HUES48 (cell line): ENCODE measurements at regions not wholly inside any gene's neighbourhood (a gene's known extent, or its start where the extent isn't known, plus 50 kb on each side); places are given as distances from the start of the nearest gene placed in this dataset.

ENCODE experiments used
- H3K27ac ChIP-seq: one replicate; pipeline ENCODE4 v1.7.0; 2013; ENCODE audit warnings: low read depth, low read length, inconsistent platforms
- H3K27me3 ChIP-seq: 2 replicates; pipeline ENCODE4 v1.6.1; 2013; ENCODE audit warnings: mild to moderate bottlenecking, low read length; ENCODE audit not compliant: control insufficient read depth, insufficient read depth
- H3K36me3 ChIP-seq: 2 replicates; pipeline ENCODE4 v1.6.1; 2013; ENCODE audit warnings: low read length; ENCODE audit not compliant: control insufficient read depth, insufficient read depth
- H3K4me1 ChIP-seq: 2 replicates; pipeline ENCODE4 v1.6.1; 2013; ENCODE audit warnings: mild to moderate bottlenecking, low read length; ENCODE audit not compliant: control insufficient read depth, insufficient read depth
- H3K4me3 ChIP-seq: 2 replicates; pipeline ENCODE4 v1.5.1; 2013; ENCODE audit warnings: mild to moderate bottlenecking, low read depth, low read length
- H3K9ac ChIP-seq: 2 replicates; pipeline ENCODE4 v1.6.1; 2013; ENCODE audit warnings: mild to moderate bottlenecking, low read depth, low read length, moderate library complexity
- H3K9me3 ChIP-seq: 2 replicates; pipeline ENCODE4 v1.6.1; 2013; ENCODE audit warnings: low read length; ENCODE audit not compliant: control insufficient read depth, insufficient read depth

DNA sequence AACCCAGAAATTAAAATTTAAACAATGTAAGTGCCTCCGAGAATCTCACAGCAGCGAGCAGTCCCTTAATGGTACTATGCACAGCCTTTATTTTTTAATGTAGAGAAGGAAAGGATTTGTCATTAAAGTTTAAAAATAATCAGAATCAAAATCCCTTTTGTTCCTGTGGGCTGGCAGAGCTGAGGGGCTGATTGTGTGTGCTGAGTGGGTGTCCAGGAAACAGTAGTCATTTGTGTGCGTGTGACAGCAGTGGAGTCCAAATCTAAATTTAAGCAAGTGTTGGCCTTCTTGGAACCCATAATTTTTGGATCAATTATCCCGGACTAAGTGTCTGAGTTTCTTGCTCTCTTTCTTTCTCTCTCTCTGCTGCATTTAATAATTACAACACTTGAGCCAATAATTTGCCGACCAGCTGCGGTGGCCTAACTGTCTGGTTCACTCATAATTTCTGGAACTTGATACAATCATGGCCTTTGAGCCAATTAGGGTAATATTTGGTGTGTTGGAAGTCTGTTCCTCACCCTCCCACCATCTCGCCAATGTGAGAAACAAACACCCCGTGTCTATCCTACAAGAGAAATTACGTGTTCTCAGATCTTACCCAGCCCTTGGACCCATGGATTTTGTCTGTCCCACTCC lies 528.0 kb downstream of the SOX6 start:
- Histone ChIP-seq H3K9me3 (no peaks in the 10 kb centered on the region), H3K9ac (no peak overlapping the region), H3K27ac (no peak overlapping the region), H3K4me1 (no peaks in the 10 kb centered on the region), H3K36me3 (no peaks in the 10 kb centered on the region), H3K27me3 (no peaks in the 10 kb centered on the region; the same call in 1 of the 2 replicates), H3K4me3 (no peak overlapping the region)

DNA sequence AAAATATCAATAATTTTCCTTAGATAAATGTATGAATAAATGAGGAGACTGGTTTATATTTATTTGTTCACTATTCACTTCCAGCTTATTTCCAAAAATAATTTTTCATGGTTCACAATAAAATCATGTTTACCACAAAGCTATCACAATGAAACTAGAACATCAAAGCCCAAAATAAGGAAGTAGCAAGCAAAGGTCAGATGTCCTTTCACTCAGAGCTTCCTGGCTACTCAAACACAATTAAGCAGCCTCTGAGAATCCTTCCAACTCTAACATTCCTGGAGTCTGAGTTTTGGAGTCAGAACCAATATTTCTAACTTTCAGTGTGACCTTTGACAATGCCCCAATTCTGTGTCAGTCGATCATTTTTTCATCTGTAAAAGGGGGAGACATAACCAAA lies 527.0 kb downstream of the SOX6 start:
- no peaks in the 10 kb centered on the region for H3K4me1 ChIP-seq
- no peak overlapping the region for H3K9ac ChIP-seq
- H3K9me3 ChIP-seq = no peaks in the 10 kb centered on the region
- H3K36me3 ChIP-seq = no peaks in the 10 kb centered on the region
- no peak overlapping the region for H3K4me3 ChIP-seq
- H3K27ac ChIP-seq = no peak overlapping the region
- no peaks in the 10 kb centered on the region; the same call in 1 of the 2 replicates for H3K27me3 ChIP-seq

DNA sequence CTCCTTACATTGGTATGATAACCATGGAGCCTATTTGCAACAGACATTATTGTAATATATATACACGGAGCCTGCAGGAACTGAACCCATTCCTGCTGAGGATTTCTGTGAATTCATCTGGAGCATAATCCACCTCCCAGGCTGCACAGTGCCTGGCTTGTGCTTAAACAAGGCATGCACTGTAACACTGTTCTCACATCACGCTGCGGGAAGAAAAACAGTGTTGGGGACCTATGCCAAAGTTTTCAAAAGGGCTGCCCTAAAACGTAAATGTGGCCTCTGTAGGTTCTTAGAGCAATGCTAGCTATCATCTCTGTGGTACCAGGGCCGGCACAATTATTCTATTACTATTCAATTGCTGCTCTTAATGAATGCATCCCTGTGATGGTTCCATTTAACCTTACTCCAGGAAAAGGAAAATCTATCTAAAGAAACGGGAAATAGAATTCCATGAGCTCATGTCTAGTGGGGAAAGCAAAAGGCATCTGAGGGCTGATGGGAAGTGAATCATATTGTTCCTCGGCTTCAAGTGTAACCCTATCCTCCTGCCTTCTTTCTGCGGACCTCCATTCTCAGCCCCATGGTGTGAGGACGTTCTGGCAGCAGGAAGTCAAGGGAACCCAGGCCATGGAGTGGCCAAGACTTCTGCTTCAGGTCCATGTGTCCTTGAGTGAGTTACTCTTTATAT lies 525.5 kb downstream of the SOX6 start:
- Histone ChIP-seq H3K36me3 (no peaks in the 10 kb centered on the region), H3K4me1 (no peaks in the 10 kb centered on the region), H3K27me3 (no peaks in the 10 kb centered on the region), H3K9me3 (no peaks in the 10 kb centered on the region), H3K9ac (no peak overlapping the region), H3K4me3 (no peak overlapping the region), H3K27ac (no peak overlapping the region)

DNA sequence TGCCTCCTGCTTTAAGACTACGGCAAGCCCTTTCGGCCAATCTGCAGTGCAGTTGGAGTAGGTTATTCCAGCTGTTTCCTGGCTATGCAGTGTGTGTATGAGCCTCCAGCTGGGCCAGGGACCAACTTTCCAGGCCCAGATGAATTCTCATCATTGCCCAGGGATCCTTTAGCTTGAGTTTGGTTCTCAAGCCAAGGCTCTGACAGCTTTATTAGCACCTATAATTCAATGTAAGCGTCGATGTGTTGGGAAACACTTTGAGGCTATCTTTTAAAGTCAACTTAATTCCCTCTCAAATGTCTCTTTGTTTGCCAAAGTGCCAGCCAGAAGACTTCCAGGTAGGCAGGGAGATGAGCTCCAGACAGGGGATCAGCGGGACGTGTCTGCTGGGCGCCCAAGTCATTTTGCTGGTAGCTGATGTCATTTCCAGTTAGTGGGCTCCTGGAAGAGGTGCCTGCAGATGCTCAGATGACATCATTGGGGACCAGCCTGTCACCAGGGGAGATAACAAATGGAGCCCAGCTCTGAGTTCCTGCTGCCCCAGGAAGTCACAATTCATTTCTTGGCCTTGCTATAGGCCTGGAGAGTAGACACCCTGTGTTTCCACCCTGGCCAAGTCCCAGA lies 520.4 kb downstream of the SOX6 start:
- Histone ChIP-seq H3K9ac (no peak overlapping the region), H3K36me3 (no peaks in the 10 kb centered on the region), H3K4me1 (no peaks in the 10 kb centered on the region), H3K9me3 (no peaks in the 10 kb centered on the region), H3K4me3 (no peak overlapping the region), H3K27me3 (no peaks in the 10 kb centered on the region), H3K27ac (no peak overlapping the region)

DNA sequence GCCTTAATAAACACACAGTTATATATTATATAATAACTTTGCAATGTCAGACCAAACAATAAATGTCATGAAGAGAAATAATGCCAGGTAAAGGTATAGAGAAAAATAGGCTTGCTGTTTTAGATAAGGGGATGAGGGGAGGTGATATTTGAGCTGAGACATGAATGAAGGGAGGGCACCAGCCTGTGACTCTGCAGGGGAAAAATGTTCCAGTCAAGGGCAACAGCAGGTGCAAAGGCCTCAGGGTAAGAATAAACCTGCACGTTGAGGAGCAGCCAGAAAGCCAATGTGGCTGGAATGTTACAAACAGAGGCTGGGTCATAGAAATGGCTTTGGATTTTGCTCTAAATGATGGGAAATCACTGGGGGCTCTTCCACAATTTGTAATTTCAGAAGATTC lies 519.6 kb downstream of the SOX6 start:
- H3K27me3 ChIP-seq = no peaks in the 10 kb centered on the region
- H3K27ac ChIP-seq = no peak overlapping the region
- no peak overlapping the region for H3K4me3 ChIP-seq
- H3K36me3 ChIP-seq = no peaks in the 10 kb centered on the region
- 0 out of 2 replicates have a peak, but pooled peaks cover 3% of the 10 kb centered on the region for H3K4me1 ChIP-seq
- no peak overlapping the region for H3K9ac ChIP-seq
- no peaks in the 10 kb centered on the region for H3K9me3 ChIP-seq

DNA sequence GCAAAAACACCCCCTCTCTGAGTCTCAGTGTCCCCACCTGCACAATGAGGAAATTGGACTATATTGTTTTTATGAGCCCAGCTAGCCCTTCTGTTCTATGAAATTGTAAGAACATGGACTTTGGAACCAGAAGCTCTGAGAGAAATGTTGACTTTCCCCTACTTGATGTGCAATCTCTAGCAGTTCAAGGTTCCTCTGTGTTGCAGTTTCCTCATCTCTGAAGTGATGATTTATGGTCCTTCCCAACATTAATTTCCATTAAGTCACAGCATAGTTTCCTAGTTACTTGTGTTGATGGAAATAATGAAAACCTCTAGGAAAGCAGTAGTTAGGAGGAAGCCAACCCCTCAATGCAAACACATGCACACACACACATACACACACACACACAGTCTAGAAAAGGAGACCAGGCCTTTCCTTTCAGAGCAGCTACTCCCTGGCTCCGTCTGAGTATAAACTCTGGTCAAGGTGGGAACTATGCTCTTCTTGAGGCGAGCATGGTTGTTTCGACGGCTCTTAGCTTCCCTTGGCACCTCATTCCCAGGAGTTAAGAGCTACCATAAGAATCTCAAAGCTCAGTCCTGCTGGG lies 518.4 kb downstream of the SOX6 start:
- Histone ChIP-seq H3K9me3 (no peaks in the 10 kb centered on the region), H3K27me3 (no peaks in the 10 kb centered on the region), H3K4me3 (no peak overlapping the region), H3K27ac (no peak overlapping the region), H3K9ac (no peak overlapping the region), H3K36me3 (no peaks in the 10 kb centered on the region), H3K4me1 (peaks cover 10% of the 10 kb centered on the region; the same call in 1 of the 2 replicates)

DNA sequence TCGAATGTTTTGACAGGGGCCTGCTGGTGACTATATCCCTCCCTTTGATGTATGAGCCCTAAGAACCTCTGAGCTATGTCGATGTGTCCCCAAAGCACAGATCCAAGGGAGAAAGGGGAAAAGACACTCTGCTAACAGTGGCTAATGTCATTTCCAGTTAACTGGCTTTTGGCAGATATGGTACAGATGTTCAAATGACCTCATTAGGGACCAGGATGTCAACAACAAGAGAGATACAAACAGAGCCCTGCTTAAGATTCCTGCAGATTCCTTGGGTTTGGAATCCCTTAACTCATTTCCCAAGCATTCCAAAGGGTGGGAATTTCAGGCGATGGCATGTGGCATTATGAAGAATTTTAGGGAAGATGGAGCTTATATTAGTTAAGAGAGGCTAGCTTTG lies 517.3 kb downstream of the SOX6 start:
- no peak overlapping the region for H3K4me3 ChIP-seq
- no peaks in the 10 kb centered on the region for H3K9me3 ChIP-seq
- no peak overlapping the region for H3K27ac ChIP-seq
- no peak overlapping the region for H3K9ac ChIP-seq
- H3K4me1 ChIP-seq = peaks cover 18% of the 10 kb centered on the region
- no peaks in the 10 kb centered on the region for H3K27me3 ChIP-seq
- H3K36me3 ChIP-seq = no peaks in the 10 kb centered on the region

DNA sequence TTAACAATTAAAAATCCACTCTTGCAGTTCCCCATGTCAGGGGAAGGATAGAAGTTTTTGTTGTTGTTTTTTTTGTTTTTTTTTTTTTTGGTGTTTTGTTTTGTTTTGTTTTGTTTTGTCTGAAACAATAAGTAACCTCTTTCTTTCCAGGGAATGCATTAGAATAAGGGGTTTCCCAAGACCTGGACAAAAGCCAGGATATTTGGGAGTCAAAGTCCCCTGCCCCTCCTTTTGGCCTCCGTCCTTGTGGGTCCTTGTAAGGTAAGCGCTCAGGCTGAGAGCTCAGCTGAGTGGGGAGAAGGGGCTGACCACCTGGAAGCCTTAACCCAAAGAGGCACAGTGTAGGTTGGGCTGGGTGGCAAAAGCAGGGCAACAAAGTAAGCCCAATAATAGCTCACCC lies 515.4 kb downstream of the SOX6 start:
- Histone ChIP-seq H3K4me3 (no peak overlapping the region), H3K4me1 (peaks cover 34% of the 10 kb centered on the region), H3K9ac (no peak overlapping the region), H3K27ac (no peak overlapping the region), H3K27me3 (no peaks in the 10 kb centered on the region), H3K9me3 (no peaks in the 10 kb centered on the region), H3K36me3 (no peaks in the 10 kb centered on the region)

DNA sequence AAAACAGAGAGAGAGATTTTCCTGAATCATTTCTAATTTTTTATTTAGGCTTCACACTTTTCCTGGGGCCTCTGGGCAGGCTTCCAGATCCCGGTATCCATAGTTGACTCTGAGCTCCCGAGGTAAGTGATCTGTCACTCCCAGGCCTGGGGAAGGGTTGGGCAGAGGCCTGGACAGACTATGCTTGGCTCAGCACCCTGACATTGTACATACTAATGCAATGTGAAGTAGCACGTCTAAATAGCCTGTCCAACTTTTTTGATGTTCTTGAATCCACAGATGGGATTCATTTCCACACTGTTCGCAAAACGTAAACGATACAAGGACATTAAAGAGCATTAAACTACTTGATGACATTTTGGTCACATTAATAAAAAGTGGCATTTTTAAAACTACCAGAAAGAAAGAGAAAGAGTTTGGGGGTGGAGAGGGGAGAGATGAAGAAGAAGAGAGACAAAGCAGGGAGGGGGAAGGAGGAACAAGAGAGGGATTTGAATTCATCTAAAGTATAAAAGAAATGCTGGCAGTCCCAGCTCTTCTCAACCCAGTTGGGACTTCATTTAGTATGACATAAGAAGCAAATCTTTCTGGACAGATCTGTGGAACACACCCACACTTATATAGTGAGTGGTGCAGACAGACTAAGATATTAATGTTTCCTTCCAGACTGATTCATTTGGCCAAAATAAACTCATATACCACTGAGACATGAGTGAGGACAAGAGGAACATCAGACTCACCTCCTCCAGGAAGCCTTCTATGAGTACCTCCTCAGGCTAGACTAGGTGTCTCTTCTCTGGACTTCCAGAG lies 514.2 kb downstream of the SOX6 start:
- no peaks in the 10 kb centered on the region for H3K27me3 ChIP-seq
- H3K36me3 ChIP-seq = no peaks in the 10 kb centered on the region
- peaks cover 35% of the 10 kb centered on the region for H3K4me1 ChIP-seq
- no peak overlapping the region for H3K27ac ChIP-seq
- H3K9me3 ChIP-seq = no peaks in the 10 kb centered on the region
- no peak overlapping the region for H3K4me3 ChIP-seq
- H3K9ac ChIP-seq = no peak overlapping the region

DNA sequence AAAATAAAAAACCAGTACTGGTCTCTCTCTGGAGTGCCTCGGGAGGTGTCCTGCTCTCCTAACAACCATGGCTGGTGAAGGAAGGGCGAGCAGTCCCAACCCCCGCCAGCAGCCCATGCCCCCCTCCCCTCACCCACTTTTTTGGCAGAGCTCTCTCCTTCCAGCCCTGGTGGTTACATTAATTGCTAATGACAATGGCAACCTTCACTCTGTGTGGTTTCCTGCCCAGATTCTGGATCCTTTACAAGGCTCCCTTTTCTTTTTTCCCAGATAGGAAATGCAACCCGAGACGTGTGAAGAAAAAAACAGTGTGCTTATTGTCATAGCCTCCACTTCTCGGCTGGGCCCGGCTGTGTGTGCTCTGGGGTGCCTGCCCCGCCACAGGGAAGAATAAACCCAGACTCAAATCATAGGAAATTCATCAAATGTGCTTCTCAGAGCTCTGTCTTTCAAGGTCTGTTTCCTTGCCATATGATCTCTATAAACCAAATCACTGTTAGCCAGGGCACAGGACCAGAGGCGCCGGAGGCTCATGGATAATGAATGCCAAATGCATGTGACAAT lies 513.0 kb downstream of the SOX6 start:
- Histone ChIP-seq H3K4me3 (no peak overlapping the region), H3K36me3 (no peaks in the 10 kb centered on the region)

More for the DNA sequence above, 513.0 kb downstream of the SOX6 start:
- Histone ChIP-seq H3K9ac (no peak overlapping the region), H3K27me3 (no peaks in the 10 kb centered on the region), H3K9me3 (no peaks in the 10 kb centered on the region), H3K4me1 (peaks cover 35% of the 10 kb centered on the region), H3K27ac (peak overlapping the region; percentile 8)
